ENCODE measurements at regions not wholly inside any gene's neighbourhood (a gene's known extent, or its start where the extent isn't known, plus 50 kb on each side); places are given as distances from the start of the nearest gene placed in this dataset.
"Not testable (repeated sequence)": the region's sequence is repeated elsewhere in the genome, so short reads cannot be mapped to it uniquely, and the experiment has no call there.

- DNase-seq = not testable (repeated sequence)
Measured at GRCh38 chr7:29703830-29704229, 102.5 kb upstream of the WIPF3 start.

GRCh38 chr7:29709002-29709401, 97.3 kb upstream of the WIPF3 start:
- not testable (repeated sequence) for DNase-seq

- DNase-seq = not testable (repeated sequence)
Measured at GRCh38 chr7:29723127-29723526, 83.2 kb upstream of the WIPF3 start.

- DNase-seq = no peak
Measured at GRCh38 chr7:29723599-29723998, 82.7 kb upstream of the WIPF3 start.

- DNase-seq = not testable (repeated sequence)
Measured at GRCh38 chr7:29729534-29730165, 76.7 kb upstream of the WIPF3 start.

- no peak for DNase-seq
Measured at GRCh38 chr7:29734246-29734731, 72.0 kb upstream of the WIPF3 start.

- DNase-seq = not testable (repeated sequence)
Measured at GRCh38 chr7:29747645-29748245, 58.6 kb upstream of the WIPF3 start.

- DNase-seq = no peak
Measured at GRCh38 chr7:29748286-29749099, 57.8 kb upstream of the WIPF3 start.

GRCh38 chr7:29749701-29750321, 56.5 kb upstream of the WIPF3 start:
- DNase-seq = no peak

- not testable (repeated sequence) for DNase-seq
Measured at GRCh38 chr7:29750373-29750940, 55.9 kb upstream of the WIPF3 start.

GRCh38 chr7:29751012-29751411, 55.3 kb upstream of the WIPF3 start:
- not testable (repeated sequence) for DNase-seq

GRCh38 chr7:29754874-29755490, 51.3 kb upstream of the WIPF3 start:
- DNase-seq = no peak
